ENCODE measurements at regions not wholly inside any gene's neighbourhood (a gene's known extent, or its start where the extent isn't known, plus 50 kb on each side); places are given as distances from the start of the nearest gene placed in this dataset.
"Not testable (repeated sequence)": the region's sequence is repeated elsewhere in the genome, so short reads cannot be mapped to it uniquely, and the experiment has no call there.

- no peak for DNase-seq
These were observed 279.2 kb upstream of the CDH5 start for GRCh38 chr16:66087308-66087707.

- DNase-seq: no peak
These were observed 280.8 kb upstream of the CDH5 start for GRCh38 chr16:66085651-66086050.

DNA sequence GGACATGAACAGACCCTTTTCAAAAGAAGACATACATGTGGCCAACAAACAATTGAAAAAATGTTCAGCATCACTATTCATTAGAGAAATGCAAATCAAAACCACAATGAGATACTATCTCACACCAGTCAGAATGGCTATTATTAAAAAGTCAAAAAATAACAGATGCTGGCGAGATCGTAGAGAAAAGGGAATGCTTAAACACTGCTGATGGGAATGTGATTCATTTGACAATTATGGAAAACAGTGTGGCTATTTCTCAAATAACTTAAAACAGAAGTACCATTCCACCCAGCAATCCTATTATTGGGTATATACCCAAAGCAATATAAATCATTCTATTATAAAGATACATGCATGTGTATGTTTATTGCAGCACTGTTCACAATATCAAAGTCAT, 281.8 kb upstream of the CDH5 start:
- DNase-seq: not testable (repeated sequence)

DNA sequence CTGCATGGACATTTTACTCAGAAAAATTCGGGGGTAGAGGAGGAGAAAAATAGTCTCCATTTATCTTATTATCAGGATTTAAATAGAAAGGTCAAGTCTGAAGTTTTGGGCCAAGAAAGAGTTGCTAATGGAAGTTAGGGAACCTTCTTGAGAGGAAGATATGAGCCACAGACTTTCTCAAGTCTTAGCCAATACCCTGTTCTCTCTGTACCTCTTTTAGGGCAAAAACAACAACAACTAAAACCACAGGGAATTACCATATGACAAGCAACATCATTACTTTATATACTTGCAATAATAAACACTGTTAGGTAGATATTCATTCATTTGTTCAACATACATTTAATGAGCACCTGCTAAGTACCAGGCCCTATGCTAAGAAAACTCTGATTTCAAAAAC, 282.2 kb upstream of the CDH5 start:
- DNase-seq: no peak

GRCh38 chr16:66083171-66083570, 283.3 kb upstream of the CDH5 start:
- no peak for DNase-seq

GRCh38 chr16:66082424-66082823, 284.1 kb upstream of the CDH5 start:
- no peak for DNase-seq

- DNase-seq: no peak
These were observed 284.6 kb upstream of the CDH5 start for GRCh38 chr16:66081775-66082366.

DNA sequence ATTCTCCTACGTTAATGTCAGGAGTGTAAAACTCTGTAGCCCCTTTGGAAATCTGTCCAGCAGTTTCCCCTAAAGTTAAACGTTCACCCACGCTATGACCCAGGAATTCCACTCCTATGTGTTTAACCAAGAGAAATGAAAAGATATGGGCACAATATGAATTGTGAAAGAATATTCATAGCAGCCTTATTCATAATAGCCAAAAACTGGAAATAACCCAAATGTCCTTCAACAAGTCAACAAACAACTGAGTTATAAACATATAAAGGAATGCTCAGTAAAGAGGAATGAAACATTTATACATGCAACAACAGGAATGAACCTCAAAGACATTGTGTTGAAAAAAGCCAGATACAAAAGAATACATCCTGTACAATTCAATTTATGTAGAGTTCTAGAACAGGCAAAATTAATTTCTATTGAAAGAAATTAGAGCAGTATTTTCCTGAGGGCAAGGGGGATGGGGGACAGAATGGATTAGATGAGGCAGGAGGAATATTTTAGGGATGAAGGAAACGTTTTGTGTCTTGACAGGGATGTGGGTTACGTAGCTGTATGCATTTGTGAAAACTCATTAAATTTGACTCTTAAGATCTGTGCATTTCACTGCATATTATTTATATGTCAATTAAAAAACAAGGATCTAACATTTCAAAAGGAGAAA, 286.7 kb upstream of the CDH5 start:
- no peak for DNase-seq

- no peak for DNase-seq
These were observed 296.2 kb upstream of the CDH5 start for GRCh38 chr16:66070140-66070917.

DNA sequence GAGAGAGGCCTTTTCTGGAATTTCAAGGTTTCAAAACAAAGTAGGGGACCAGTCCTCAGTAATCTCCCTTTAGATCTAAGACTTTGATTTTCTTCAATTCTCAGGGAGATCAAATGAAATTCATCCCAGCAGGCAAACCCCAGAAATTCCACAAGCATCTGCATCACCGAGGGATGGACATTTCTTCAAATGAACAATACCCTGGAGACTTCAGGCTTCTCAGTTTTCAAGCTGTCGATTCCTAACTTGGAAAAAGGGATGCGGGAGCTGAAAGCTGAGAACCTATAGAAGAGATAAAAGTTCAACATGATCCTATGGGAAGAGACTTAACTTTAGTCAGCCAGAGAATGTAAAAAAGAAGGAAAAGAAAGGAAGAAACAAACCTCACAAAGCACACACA, 296.9 kb upstream of the CDH5 start:
- no peak for DNase-seq

DNA sequence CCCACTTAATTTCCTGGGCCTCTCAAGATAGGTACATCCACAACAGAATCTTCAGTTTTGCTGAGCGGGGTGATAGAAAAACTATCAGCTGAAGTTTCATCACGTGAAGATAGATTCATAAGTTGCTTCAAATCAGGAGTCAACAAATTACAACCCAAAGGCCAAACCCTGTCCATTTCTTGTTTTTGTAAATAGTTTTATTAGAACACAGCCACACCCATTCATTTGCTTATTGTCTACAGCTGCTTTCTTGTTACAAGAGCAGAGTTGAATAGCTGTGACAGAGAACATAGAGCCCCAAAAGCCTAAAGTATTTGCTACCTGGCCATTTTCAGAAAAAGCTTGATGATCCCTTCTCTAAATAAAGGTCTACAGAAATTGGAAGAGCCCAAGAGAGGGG, 300.1 kb upstream of the CDH5 start:
- no peak for DNase-seq

GRCh38 chr16:66065925-66066324, 300.6 kb upstream of the CDH5 start:
- DNase-seq: no peak

DNA sequence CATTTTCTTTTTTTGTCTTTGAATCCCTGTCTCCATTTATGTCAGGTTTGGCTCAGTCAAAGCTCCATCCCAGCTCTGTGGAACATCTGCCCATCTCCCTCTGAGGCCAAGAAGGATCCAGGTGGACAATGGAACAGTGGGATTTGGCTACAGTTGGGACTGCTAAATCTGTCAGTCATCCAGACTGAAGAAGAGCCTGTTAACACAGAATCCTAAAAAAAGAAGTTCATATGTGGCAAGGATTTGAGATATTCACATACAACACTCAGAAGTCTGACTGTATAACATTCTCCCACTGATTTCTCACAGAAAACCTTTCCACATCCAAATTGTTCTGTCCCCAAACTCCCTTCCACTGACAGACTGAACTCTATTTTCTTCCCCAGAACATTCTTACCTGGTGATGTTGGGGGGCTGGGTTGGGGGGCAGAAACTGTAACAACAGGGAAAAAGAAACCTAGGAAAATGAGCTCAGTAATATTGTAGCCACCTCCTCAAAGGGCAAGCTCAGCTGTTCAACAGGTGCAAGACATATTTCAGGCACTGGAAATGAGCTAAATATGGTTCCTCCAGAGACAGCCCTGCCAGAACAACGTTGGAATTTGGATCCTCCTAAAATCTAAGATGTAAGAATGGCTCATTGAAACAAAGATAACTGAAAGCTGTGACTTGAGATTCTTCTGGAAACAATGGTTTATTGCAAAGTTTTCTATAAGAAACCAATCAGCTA, 301.5 kb upstream of the CDH5 start:
- no peak for DNase-seq

DNA sequence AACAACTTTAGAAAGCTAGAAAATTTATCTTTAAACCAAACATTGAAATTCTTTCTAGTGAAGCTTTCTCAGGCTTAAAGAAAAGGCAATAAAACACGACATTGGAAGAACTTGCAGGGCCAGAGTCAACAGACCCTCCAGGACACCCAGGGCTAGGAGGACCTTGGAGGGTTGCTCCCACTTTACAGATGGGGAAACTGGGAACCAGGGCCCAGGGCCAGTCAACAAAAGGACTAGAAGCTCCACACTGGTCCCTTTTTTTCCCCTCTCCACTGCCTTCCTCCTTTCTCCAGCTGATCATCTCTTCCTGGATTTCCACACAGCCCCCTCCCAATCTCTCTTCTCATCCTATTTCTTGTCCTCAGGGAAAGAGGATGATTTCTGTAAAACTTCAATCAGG, 307.7 kb upstream of the CDH5 start:
- DNase-seq: no peak

- DNase-seq: no peak
These were observed 308.3 kb upstream of the CDH5 start for GRCh38 chr16:66058172-66058691.

DNA sequence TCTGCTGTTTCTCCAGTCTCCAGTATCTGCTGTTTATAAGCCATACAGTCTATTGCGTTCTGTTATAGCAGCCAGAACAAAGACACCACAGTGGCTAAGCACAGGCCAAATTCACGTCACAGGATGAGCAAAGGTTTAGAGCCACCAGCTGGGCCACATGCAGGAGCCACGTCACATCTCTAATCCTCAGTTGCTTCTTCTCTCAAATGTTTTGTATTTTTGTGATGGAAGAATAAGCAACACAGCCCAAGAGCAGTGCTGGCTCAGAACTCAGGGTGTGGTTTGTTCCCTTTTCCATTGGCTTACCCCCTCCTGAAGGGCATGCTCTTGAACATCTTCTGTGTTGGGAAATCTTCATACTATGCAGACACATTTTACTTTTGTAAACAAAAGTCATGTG, 309.4 kb upstream of the CDH5 start:
- no peak for DNase-seq

DNA sequence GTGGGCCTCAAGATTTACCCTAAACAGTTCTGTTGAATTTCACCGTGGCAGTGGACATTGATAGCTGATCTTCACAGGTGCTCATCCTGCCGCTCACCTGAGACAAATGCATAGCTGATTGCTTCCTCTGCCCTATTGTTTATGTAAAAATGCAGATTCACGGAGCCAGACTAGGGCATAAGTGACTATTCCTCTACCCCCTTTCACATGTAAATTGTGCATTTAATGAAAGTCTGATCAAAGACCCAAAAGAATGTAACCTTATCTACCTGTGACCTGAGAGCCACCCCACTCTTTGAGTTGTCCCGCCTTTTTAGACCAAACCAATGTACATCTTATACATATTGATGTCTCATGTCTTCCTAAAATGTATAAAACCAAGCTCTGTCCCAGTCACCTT, 312.4 kb upstream of the CDH5 start:
- DNase-seq: no peak

DNA sequence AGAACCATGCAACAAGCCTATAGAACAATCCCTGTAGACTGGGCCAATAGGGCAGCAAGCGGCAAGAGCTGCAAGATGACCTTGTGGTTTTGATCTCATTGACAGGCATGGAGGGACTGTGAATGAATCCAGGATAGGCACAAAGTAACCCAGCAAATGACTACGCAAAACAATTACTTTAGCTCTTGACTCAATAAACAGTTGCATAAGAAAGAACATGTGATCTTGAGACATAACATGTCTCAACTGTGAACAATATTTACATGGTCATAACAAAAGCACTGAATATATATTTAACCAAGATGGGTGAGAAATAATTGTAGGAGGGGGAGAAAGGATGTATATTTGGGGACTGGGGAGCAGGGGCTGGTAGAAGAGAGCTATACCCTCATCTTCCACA, 313.7 kb upstream of the CDH5 start:
- no peak for DNase-seq

- no peak for DNase-seq
These were observed 315.5 kb upstream of the CDH5 start for GRCh38 chr16:66050991-66051390.

DNA sequence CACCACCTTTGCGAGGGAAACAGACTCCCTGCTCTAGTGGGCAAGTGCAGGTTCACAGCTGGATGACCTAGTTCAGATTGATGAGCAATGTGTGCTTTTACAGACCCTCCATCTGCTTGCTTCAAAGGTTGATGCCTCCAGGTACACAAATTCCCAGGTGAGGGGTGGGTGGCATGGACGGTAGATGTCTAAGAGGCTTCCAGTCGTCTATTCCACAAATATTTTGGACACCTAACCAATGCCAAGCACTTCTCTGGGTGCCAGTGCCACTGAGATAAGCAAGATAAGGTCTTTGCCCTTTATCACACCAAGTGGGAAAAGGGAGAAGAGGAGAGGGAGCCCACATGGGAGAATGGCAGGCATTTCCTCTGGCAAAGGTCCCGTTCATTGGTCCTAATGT, 316.6 kb upstream of the CDH5 start:
- no peak for DNase-seq

DNA sequence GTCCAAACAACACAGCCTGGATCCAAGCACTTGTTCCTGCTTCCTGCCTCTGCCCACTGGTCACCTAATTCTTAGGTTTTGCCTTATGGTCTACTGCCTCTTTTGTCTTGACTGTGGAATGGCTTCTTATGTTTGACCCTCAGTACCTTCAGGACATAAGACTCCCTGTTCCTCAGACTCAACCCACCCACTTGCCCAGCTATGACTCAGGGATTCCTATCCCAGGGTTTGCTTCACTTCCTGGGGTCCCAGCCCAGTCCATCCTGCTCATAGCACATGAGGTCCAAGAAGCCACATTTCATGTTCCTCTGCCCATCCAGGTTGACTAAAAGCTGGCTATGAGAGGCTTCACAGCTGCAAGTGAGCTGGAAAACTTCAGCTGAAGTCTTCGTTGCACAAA, 320.9 kb upstream of the CDH5 start:
- no peak for DNase-seq

- DNase-seq: no peak
These were observed 321.9 kb upstream of the CDH5 start for GRCh38 chr16:66044556-66044955.

- no peak for DNase-seq
These were observed 322.4 kb upstream of the CDH5 start for GRCh38 chr16:66044089-66044488.

DNA sequence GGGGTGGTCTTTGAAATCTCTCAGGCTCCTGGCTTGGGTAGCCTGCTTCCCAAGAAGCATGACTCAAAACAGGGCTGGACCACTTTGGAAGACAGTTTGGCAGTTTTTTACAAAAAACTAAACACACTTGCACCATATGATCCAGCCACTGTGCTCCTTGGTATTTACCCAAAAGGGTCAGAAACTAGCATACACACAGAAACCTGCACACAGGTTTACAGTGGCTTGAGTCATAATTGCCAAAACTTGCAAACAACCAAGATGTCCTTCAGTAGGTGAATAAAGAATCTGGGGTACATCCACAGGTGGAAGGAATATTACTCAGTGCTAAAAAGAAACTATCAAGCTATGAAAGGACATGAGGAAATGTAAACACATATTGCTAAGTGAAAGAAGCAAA, 323.2 kb upstream of the CDH5 start:
- DNase-seq: no peak

Measured in activated CD4-positive, alpha-beta T cell treated with anti-CD3 and anti-CD28 coated beads, Interleukin-2, amount 50 U/mL, for 1 hour (primary cell).